NCI-H187 treated with DMSO at 0.1 percent for 48 hours (cell line): ENCODE measurements at regions not wholly inside any gene's neighbourhood (a gene's known extent, or its start where the extent isn't known, plus 50 kb on each side); places are given as distances from the start of the nearest gene placed in this dataset.
"Not testable (repeated sequence)": the region's sequence is repeated elsewhere in the genome, so short reads cannot be mapped to it uniquely, and the experiment has no call there.

Source experiments
- DNase-seq: peaks from one replicate; lab custom pipeline; 2025; lab: John Stamatoyannopoulos, UW

- not testable (repeated sequence) for DNase-seq
Observed at GRCh38 chr16:51977506-51977905, 569.4 kb downstream of the TOX3 start.

GRCh38 chr16:51971184-51971583 is 575.8 kb downstream of the TOX3 start:
- no peak for DNase-seq

- no peak for DNase-seq
Observed at GRCh38 chr16:51968749-51969148, 578.2 kb downstream of the TOX3 start.

GRCh38 chr16:51967646-51968045 is 579.3 kb downstream of the TOX3 start:
- no peak for DNase-seq

- no peak for DNase-seq
Observed at GRCh38 chr16:51960931-51961330, 586.0 kb downstream of the TOX3 start.

GRCh38 chr16:51953286-51953985 is 593.5 kb downstream of the TOX3 start:
- no peak for DNase-seq

GRCh38 chr16:51952500-51952899 is 594.4 kb downstream of the TOX3 start:
- no peak for DNase-seq

- no peak for DNase-seq
Observed at GRCh38 chr16:51951668-51952298, 595.2 kb downstream of the TOX3 start.

- DNase-seq, result no peak
Observed at GRCh38 chr16:51950118-51950780, 596.7 kb downstream of the TOX3 start.

GRCh38 chr16:51949282-51949681 is 597.7 kb downstream of the TOX3 start:
- no peak for DNase-seq

GRCh38 chr16:51941412-51941811 is 605.5 kb downstream of the TOX3 start:
- no peak for DNase-seq

GRCh38 chr16:51940183-51940582 is 606.8 kb downstream of the TOX3 start:
- DNase-seq, result no peak

GRCh38 chr16:51939378-51939871 is 607.5 kb downstream of the TOX3 start:
- DNase-seq, result no peak

GRCh38 chr16:51938861-51939260 is 608.1 kb downstream of the TOX3 start:
- no peak for DNase-seq

- no peak for DNase-seq
Observed at GRCh38 chr16:51937771-51938170, 609.2 kb downstream of the TOX3 start.

GRCh38 chr16:51936846-51937245 is 610.1 kb downstream of the TOX3 start:
- DNase-seq, result no peak

- no peak for DNase-seq
Observed at GRCh38 chr16:51932317-51932716, 614.6 kb downstream of the TOX3 start.

GRCh38 chr16:51931653-51932052 is 615.3 kb downstream of the TOX3 start:
- no peak for DNase-seq

GRCh38 chr16:51924744-51925143 is 622.2 kb downstream of the TOX3 start:
- DNase-seq, result no peak

- no peak for DNase-seq
Observed at GRCh38 chr16:51922476-51922875, 624.5 kb downstream of the TOX3 start.

- no peak for DNase-seq
Observed at GRCh38 chr16:51919736-51920135, 627.2 kb downstream of the TOX3 start.

GRCh38 chr16:51916814-51917213 is 630.1 kb downstream of the TOX3 start:
- no peak for DNase-seq

- DNase-seq, result no peak
Observed at GRCh38 chr16:51916231-51916630, 630.7 kb downstream of the TOX3 start.
